GM19467 (cell line): ENCODE measurements at regions not wholly inside any gene's neighbourhood (a gene's known extent, or its start where the extent isn't known, plus 50 kb on each side); places are given as distances from the start of the nearest gene placed in this dataset.
"Not testable (repeated sequence)": the region's sequence is repeated elsewhere in the genome, so short reads cannot be mapped to it uniquely, and the experiment has no call there.

Experiments used
- ATAC-seq: cut with Tn5 transposase; IDR thresholded peaks from one replicate; pipeline ENCODE4 v1.9.1; 2021; ENCODE audit warnings: mild to moderate bottlenecking, moderate library complexity; ENCODE audit not compliant: unreplicated experiment

DNA sequence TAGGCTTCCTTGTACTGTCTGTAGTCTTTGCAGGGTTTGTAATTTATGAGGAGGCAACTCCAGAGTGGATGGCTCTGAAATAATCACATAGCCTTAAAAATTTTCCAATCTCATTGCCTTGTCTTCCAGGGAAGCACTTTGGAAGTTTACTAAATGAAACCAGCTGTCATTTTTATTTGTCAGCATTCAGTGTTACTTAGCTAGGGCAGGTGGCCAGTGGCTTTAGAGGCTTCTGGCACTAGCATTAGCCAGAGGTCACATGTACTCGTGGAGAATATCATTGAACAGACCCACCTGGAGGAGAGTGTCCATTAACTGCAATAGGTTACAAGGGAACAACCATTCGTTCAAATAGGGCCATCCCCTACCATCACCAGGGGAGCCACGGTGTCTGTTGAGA lies 160.3 kb upstream of the SLC28A3 start:
- no peak for ATAC-seq

DNA sequence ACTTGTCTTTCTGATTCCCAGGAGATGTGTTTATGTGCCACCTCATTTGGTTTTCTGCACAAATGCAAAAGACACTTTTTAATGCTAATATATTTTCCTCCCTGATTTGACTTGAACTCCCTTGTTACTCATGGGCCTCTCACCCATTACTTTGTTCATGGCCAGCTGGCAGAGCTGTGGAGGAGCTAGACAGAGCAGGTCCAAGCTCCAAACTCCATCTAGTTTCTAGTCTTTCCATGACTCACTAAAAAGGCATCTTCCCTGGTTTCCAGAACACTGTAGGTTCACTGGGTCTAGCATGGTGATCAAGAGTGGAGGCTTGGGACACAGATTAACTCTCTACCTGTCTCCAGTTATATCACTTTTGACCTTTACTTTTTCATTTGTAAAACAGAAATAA lies 161.0 kb upstream of the SLC28A3 start:
- no peak for ATAC-seq

DNA sequence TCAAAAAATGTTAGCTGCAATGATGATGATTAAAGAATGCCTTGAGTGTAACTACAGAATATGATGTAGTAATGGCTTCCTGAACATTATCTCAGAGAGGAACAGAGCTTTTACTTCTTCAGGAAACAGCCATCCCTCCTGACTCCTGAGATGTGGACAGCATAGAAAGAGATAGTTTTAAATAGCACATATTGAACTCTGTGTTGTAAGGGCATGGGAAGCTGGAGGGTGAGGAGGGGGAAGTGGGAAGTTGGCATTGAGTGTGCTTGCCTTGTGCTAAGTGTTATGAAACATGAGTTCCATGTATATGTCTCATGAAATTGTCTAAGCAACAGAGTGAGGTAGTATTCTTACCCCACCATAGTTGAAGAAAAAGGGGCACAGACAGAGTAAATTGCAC lies 161.5 kb upstream of the SLC28A3 start:
- no peak for ATAC-seq

DNA sequence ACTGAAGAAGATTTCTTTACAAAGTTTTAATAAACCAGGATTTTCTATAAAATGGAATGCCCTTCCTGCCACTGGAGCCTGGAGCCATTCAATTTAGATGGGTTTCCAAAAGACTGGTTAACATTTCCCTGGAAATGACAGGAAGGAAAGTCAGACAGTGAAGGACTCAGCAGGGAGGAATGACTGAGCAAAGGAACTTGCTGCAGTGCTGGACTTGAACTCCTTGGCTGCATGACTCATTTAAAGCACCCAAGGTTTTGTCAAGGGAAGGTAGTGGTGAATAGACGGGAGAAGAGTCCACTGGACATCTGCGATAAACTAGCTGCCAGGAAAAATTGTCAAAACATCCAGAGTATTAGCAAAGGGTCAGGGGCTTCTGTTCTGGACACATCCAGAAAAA lies 163.8 kb upstream of the SLC28A3 start:
- ATAC-seq = no peak

DNA sequence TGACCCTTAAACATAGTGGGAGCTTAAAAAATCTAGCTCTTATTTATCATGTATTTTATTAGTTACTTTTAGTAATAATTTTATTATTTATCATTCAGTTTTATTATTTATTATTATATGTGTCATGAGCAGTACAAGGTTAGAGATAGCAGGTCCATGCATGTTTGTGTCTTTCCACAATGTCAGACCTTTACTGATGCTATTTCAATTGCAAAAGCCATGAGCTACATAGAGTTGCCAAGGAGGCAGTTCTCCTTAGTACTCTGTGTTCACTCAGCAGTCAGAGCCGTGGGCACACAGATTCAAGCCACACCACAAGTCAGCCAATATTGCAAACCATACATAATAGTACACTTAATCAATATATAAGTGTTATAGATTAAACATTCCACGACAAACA lies 157.9 kb upstream of the NTRK2 start:
- no peak for ATAC-seq

DNA sequence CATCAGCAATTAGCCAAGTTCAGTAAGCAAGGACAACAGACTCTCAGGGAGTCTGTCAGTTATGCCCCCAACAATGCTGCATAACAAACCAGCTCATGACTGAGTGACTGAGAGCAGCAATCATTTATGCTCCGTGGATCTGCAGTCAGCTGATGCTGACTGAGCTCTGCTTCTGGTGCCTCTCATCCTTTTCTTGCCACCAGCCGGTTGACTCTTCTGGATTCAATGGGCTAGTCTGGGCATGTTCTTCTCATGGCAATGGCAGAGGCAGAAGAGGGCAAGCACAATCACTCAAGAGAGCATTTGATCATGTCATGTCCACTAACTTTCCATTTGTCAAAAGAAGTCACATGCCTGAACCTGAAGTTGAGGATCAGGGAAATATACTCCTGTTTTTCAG lies 157.0 kb upstream of the NTRK2 start:
- ATAC-seq = no peak

DNA sequence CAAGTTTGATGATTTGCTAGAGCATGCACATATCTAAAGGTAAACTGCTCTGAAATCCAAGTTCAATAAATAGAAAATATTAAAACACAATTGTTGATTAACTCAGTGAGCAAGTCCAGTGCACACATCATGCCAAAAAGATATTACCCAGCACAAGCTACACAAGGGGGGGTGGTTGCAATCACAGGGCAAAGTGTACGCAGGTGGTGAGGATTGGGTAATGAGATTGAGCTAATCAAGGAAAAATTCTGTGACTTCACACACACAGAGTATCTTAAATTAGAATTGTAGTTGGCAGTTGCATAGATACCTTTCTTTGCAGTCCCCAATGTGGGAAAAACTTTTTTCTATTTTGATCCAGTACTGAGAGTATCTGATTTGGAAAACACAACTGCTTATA lies 156.1 kb upstream of the NTRK2 start:
- ATAC-seq = no peak

DNA sequence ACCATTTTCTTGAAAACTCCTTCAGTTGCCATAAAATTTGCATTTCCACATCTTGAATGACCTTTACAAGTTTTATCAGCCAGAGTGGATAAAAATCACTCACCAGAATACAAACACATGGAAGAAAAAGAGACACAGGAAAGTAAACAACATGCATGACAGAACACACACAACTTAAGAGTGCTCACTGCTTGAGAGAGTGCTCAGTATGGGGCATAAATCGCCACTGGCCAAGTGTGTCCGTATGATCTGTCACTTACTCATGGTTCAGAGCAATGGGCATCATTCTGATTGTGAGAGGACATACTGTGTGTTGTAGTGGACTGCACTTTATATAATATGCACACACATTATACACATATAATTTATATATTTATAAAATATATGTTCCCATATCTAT lies 155.6 kb upstream of the NTRK2 start:
- ATAC-seq = no peak

DNA sequence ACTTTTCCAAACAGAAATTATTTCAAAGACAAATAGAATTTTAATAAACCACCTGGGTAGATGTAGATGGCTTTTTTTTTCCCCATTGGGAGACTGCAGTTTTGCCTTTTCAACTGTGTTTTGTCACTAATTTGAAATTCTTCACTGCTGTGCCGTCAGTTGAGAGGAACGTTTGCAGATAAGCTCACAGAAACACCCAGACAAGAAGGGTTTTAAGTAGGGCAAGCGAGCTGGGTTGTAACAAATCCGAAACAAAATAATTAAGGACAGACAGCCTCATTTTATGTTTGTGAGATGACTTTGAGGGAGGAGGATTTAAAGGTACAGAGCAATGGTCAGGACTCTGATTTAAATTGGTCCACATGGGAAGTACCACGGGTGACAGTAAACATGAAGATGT lies 155.1 kb upstream of the NTRK2 start:
- ATAC-seq = no peak

DNA sequence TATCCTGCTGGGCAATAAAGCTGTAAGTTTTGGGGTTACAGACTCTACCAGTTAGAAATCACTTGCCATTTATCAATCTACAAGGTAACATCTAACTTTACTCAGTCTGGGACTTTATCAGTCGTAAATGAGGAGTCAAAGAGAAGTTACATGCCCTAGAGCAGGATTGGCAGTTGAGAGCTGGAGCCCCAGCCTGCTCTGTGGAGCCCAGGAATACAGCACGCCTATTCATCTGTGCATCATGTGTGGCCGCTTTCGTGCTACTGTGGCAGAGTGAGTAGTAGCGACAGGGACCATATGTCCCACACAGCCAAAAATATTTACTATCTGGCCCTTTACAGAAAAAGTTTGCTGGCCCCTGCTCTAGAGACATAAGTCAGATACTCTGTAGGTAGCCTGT lies 152.5 kb upstream of the NTRK2 start:
- no peak for ATAC-seq

DNA sequence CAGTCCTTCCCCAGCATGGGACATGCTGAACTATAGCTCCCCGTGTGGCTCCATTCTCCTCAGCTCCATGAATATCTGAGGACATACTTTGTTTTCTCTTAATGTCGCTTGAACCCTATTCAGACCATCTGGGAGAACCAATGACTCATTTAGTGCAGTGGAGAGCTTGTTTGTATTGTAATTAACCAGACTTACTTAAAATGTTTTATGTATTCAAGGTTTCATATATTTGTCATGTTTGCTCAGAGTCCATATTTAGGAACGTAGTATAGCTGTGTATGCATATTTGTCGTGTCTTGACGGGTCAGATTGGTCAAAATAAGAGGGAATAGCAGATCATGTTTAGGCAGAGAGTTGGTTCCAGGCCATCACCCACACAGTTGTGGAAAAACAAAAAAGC lies 150.1 kb upstream of the NTRK2 start:
- no peak for ATAC-seq

DNA sequence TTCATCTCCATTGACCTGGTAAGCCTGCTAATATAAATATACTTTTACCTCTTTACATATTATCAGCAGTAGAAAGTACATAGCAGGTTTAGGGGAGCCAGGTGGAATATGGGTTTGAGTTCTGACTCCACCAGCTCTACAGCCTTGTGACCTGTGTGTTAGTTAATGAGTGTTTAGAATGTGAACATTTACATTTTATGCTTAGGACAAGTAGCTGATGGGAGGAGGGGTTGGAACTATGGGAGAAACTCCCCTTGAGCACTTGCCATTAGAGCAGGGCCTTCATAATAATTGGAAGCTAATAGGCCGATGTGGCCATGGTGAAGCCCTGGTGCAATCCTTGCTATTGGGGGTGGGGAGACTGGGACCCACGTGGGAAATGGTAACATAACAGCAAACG lies 148.3 kb upstream of the NTRK2 start:
- ATAC-seq = no peak

DNA sequence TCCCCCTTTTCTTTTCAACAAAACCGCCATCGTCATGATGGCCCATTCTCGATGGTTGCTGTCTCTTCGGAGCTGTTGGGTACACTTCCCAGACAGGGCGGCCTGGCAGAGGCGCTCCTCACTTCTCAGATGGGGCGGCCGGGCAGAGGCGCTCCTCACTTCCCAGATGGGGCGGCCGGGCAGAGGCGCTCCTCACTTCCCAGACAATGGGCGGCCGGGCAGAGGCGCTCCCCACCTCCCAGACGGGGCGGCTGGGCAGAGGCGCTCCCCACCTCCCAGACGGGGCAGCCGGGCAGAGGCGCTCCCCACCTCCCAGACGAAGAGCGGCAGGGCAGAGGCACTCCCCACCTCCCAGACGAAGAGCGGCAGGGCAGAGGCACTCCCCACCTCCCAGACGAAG lies 143.3 kb upstream of the NTRK2 start:
- not testable (repeated sequence) for ATAC-seq

DNA sequence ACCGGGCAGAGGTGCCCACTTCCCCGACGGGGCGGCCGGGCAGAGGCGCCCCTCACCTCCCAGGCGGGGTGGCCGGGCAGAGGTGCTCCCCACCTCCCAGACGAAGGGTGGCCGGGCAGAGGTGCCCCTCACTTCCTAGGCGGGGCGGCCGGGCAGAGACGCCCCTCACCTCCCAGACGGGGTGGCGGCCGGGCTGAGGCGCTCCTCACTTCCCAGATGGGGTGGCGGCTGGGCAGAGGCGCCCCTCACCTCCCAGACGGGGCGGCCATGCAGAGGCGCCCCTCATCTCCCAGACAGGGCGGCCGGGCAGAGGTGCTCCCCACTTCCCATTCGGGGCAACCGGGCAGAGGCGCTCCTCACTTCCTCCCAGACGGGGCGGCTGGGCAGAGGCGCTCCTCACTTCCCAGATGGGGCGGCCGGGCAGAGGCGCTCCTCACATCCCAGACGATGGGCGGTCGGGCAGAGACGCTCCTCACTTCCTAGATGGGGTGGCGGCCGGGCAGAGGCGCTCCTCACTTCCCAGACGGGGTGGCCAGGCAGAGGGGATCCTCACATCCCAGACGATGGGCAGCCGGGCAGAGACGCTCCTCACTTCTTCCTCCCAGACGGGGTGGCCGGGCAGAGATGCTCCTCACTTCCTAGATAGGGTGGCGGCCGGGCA lies 142.3 kb upstream of the NTRK2 start:
- ATAC-seq = not testable (repeated sequence)

DNA sequence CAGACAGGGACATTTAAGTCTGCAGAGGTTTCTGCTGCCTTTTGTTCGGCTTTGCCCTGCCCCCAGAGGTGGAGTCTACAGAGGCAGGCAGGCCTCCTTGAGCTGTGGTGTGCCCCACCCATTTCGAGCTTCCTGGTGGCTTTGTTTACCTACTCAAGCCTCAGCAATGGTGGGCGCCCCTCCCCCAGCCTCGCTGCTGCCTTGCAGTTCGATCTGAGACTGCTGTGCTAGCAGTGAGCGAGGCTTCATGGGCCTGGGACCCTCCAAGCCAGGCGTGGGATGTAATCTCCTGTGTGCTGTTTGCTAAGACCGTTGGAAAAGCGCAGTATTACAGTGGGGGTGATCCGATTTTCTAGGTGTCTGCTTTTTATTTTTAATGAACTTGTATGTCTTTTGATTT lies 133.6 kb upstream of the NTRK2 start:
- ATAC-seq = not testable (repeated sequence)

DNA sequence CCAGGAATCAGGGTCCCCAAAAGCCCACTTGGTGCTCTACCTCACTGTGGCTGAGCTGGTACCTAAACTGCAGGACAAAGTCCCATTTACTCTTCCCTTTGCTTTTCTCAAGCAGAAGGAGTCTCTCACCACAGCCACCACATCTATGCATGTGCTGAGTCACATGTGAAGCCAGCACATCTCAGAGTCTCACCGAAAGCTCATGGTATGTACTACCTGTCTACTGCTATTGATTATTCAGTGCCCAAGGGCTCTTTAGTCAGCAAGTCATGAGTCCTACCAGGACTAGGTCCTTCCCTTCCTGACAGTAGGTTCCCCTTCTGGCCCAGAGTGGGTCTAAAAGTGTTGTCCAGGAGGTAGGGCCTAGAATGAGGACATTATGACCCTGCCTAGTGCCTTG lies 130.7 kb upstream of the NTRK2 start:
- no peak for ATAC-seq

DNA sequence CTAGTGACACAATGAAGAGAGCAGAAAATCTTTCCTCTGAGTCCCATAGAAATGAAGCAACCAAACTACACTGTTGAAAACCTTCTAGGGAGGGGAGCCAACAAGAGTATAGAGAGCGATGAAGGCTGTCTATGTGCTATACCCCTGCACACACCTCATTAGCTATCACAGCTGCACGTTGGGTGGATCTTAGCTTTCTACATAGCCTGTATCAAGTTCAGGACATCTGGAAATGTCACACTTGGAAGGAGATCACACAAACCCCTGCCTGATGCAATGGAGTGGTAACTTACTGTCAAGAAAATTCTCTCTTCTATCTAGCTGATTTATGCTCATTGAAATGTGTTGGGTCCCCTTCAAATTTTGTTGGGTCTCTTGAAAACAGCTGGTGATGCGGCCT lies 127.0 kb upstream of the NTRK2 start:
- no peak for ATAC-seq

DNA sequence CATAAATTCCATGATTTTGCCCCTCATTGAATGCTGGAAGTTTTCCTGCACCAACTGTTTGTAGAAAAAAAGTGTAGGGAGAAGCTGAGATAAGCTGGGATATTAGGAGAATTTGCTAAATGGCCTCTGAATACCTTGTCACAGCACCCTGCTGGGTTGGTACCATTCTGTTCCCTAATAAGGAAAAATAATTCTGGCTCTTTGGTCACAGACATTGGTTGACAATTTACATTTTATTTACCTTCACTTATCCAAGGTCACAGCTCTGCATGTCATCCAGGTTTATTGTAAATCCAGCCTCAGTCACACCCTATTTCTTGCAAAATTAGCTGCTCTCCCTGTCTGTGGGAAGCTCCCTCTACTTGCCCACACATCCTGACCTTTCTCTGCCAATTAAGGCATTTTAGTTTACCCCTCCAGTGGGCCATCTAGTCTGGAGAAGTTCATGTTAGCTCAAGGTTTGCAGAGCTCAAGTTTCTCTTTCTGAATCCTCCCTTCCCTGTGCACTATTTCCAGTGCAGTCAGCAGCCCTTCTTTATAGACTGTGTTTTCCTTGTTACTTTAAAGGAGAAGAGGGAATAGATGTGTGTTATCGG lies 115.4 kb upstream of the NTRK2 start:
- no peak for ATAC-seq

DNA sequence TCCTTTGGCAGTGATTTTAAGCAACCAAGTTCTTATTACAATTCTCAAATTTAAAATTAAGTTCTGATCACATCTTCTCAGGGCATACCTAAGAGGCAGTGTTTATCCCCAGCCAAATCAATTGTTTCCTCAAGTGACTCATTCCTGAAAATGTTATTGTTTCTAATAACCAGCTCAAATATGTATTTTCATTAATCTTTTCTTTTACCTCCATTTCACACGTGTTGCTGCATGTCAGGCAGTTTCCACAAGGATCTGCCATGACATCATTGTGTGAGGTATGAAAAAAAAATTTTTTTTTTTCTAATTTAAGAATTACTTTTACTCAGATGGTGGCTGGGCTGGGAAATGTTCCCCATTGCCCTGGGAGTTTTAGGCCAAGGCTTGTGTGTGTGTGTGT lies 113.0 kb upstream of the NTRK2 start:
- ATAC-seq = no peak

DNA sequence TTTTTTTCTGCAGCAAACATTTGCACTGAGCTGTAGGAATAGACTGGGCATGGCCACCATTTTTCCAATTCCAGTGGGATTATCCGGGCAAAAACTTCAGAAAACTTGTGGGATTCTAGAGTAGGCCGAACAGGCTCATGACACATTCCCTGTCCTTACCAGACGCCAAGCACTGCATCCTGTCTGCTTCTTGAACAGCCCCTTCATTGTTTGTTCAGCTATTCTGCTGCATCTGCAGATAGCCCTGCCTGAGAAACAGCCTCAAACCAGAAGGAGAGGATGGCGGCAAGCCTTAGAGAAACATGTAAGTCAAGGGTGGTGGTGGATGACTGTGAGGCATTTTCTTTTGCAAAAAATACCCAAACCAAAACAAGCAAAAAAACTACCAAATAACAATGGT lies 111.8 kb upstream of the NTRK2 start:
- no peak for ATAC-seq

DNA sequence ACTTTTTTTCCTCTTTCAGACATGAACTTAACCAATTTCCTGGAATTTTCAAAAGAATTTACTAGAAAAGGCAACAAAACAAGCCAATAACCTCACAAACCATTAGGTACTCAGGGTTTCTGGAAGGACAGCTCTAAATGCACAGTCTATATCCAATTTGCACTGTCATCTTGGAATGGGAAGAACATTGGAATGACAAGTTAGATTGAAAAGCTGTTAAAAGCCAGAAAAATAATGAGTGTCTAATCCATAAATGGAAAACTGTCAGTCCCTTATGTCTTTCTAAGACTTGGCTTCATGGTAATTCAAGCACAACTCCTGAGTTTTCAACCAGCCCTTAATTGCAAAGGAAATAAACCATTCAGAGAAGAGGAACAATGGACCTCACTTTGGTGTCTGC lies 105.8 kb upstream of the NTRK2 start:
- no peak for ATAC-seq

DNA sequence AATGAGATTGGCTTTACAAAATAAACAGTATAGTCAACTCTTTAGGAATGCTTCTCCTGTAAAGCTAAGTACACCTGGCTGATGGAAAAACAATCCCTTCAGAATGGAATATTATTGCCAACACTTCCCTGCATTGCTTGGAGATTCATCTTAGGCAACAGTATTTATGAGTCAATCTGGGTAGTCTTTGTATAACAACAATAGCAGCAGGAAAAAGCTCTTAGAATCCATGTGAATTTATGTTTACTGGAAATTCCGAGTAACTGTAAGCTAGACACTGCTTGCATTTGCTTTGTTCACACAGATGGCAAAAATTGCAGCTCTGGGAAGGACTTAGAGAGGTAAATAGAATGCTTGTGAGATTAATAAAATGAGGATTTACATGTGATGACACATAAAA lies 101.7 kb upstream of the NTRK2 start:
- no peak for ATAC-seq

DNA sequence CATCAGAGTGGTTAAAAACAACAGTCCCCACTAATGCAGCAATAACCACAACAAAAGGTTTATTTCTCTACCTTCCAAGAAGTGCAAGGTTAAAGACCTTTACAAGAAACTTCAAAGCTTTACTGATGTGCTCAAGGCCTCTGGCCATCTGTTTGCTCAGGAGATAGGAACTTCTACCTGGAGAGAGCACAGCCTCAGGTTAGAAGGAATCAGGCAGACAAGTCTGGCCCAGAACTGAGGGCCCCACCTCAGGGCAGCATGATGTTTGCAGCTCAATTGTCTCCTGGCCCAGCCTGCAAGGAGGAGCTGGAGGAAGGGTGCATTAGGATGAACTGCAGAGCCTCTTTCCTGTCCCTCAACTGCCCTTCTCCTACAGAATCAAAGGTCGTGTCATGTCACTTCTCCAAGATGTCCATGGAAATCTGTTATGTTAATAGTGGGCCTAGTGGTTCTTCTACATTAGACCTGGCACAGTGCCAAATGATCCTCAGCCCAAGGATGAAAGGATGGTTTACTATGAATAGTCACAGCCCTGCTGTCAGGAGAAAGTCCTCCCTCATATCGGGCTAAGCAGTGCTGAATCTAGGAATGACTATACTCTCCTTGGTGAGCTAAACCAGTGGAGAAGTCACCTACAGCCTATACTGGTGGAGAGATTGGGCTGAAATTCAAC lies 98.9 kb upstream of the NTRK2 start:
- no peak for ATAC-seq
